Fibroblast of lung (primary cell): ENCODE measurements at regions not wholly inside any gene's neighbourhood (a gene's known extent, or its start where the extent isn't known, plus 50 kb on each side); places are given as distances from the start of the nearest gene placed in this dataset.

Experiments used
- CTCF ChIP-seq, 2 donors: IDR thresholded peaks in 1 of 2; conservative IDR thresholded peaks in 1 of 2; 1 replicate in 1 of 2; 2 replicates in 1 of 2; pipeline ENCODE4 v1.5.1; 2011 to 2012; ENCODE audit warnings: low read length in 2 of 2, control low read depth in 1 of 2, inconsistent platforms in 1 of 2, low read depth in 1 of 2, mild to moderate bottlenecking in 1 of 2
- EZH2 ChIP-seq: IDR thresholded peaks from 2 replicates; pipeline ENCODE4 v1.5.1; 2012; ENCODE audit warnings: low read length, control low read depth, mild to moderate bottlenecking; ENCODE audit errors: missing control alignments

- no peak for TF ChIP-seq CTCF (conservative IDR thresholded peaks at IDR 0.05 in 1 of 2, IDR thresholded peaks at IDR 0.05 in 1 of 2; ENCODE audit: low read depth in 1 of 2, low read length in 2 of 2)
- no peak for TF ChIP-seq EZH2
These were observed 157.5 kb upstream of the ALG10B start for GRCh38 chr12:38159092-38159551.
